Lower leg skin (tissue), 3 donors: ENCODE measurements at regions not wholly inside any gene's neighbourhood (a gene's known extent, or its start where the extent isn't known, plus 50 kb on each side); places are given as distances from the start of the nearest gene placed in this dataset.

ENCODE experiments used
- CTCF ChIP-seq, 3 donors: fragments of 450-650 bp; IDR thresholded peaks; one replicate each; pipeline ENCODE4 v1.5.1; 2016; ENCODE audit warnings: antibody characterized with exemption in 3 of 3, mild to moderate bottlenecking in 3 of 3, moderate library complexity in 2 of 3
- POLR2A ChIP-seq, 2 donors: fragments of 450-650 bp; IDR thresholded peaks; one replicate each; pipeline ENCODE4 v1.6.1; 2016 to 2017; ENCODE audit warnings: antibody characterized with exemption in 2 of 2, mild to moderate bottlenecking in 1 of 2, moderate library complexity in 1 of 2

- no peak for TF ChIP-seq CTCF (IDR thresholded peaks at IDR 0.05)
- no peak for TF ChIP-seq POLR2A (IDR thresholded peaks at IDR 0.05)
Measured at GRCh38 chr14:36430662-36431084, 89.4 kb downstream of the NKX2-1 start.
